ENCODE measurements at regions not wholly inside any gene's neighbourhood (a gene's known extent, or its start where the extent isn't known, plus 50 kb on each side); places are given as distances from the start of the nearest gene placed in this dataset.

GRCh38 chr9:19732441-19732951, 56.3 kb downstream of the SLC24A2 start:
- DNase-seq (ENCODE audit: low spot score in 2 of 2) = no peak
- no peak for ATAC-seq
- Mint-ChIP-seq H3K36me3 (no peaks in the 10 kb centered on the region), H3K9me3 (no peaks in the 10 kb centered on the region), H3K27ac (no peak overlapping the region)

DNA sequence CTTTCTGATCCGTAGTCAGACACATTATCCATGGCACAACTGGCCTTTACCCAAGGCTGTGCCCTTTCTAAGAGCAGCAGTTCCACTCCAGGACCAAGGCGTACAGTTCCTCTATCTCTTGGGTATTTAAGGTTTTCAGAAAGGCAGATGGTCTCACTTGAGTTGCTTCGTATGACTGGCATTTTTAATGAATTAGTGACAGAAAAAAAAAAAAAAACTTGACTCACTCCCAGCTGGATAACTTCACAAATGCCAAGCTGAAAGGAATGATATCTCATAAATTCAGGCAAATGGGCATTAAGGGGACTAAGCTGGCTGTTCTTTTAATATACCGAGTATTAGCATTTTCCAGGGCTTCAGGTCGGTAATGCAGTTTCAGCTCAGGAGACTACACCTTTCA, 60.7 kb downstream of the SLC24A2 start:
- H3K27ac Mint-ChIP-seq = no peak overlapping the region
- ATAC-seq (no peak), DNase-seq (ENCODE audit: low spot score in 2 of 2) (no peak)
- H3K9me3 Mint-ChIP-seq = no peaks in the 10 kb centered on the region
- no peaks in the 10 kb centered on the region for H3K36me3 Mint-ChIP-seq

- H3K36me3 Mint-ChIP-seq = no peaks in the 10 kb centered on the region
- ATAC-seq (no peak), DNase-seq (ENCODE audit: low spot score in 2 of 2) (no peak)
- no peaks in the 10 kb centered on the region for H3K9me3 Mint-ChIP-seq
- no peak overlapping the region for H3K27ac Mint-ChIP-seq
These were observed 62.9 kb downstream of the SLC24A2 start for GRCh38 chr9:19725970-19726369.

DNA sequence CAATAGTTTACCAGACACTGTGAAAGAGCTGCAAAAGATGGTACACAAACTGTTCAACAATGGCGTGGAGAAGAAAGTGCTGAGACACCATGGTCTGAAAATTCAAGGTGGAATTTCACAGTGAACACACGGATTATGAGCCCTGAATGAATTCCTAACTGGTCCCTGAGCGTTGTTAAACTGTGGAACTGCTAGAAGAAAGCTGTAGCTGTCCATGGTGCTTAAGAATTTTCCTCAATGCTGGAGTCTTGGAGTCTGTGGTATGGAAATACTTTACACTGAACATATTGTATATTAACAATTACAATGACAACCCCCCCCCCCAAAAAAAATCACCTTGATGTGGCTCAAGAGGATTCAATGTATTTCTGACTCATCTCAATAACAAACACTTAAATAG, 68.5 kb downstream of the SLC24A2 start:
- no peak overlapping the region for H3K27ac Mint-ChIP-seq
- no peaks in the 10 kb centered on the region for H3K36me3 Mint-ChIP-seq
- DNase-seq (ENCODE audit: low spot score in 2 of 2) (no peak), ATAC-seq (no peak)
- no peaks in the 10 kb centered on the region for H3K9me3 Mint-ChIP-seq

- DNase-seq (ENCODE audit: low spot score in 2 of 2) = no peak
- Mint-ChIP-seq H3K9me3 (no peaks in the 10 kb centered on the region), H3K27ac (no peak overlapping the region), H3K36me3 (no peaks in the 10 kb centered on the region)
- no peak for ATAC-seq
These were observed 85.1 kb downstream of the SLC24A2 start for GRCh38 chr9:19703702-19704101.

- H3K36me3 Mint-ChIP-seq = no peaks in the 10 kb centered on the region
- H3K27ac Mint-ChIP-seq = no peak overlapping the region
- no peak for ATAC-seq
- no peak for DNase-seq (ENCODE audit: low spot score in 2 of 2)
- no peaks in the 10 kb centered on the region for H3K9me3 Mint-ChIP-seq
These were observed 86.8 kb downstream of the SLC24A2 start for GRCh38 chr9:19701991-19702390.

GRCh38 chr9:19701274-19701673, 87.6 kb downstream of the SLC24A2 start:
- H3K27ac Mint-ChIP-seq = no peak overlapping the region
- no peaks in the 10 kb centered on the region for H3K9me3 Mint-ChIP-seq
- ATAC-seq (no peak), DNase-seq (ENCODE audit: low spot score in 2 of 2) (no peak)
- no peaks in the 10 kb centered on the region for H3K36me3 Mint-ChIP-seq

- DNase-seq (ENCODE audit: low spot score in 2 of 2) = no peak
- Mint-ChIP-seq H3K9me3 (no peaks in the 10 kb centered on the region), H3K27ac (no peak overlapping the region), H3K36me3 (no peaks in the 10 kb centered on the region)
- no peak for ATAC-seq
These were observed 88.1 kb downstream of the SLC24A2 start for GRCh38 chr9:19700699-19701098.

DNA sequence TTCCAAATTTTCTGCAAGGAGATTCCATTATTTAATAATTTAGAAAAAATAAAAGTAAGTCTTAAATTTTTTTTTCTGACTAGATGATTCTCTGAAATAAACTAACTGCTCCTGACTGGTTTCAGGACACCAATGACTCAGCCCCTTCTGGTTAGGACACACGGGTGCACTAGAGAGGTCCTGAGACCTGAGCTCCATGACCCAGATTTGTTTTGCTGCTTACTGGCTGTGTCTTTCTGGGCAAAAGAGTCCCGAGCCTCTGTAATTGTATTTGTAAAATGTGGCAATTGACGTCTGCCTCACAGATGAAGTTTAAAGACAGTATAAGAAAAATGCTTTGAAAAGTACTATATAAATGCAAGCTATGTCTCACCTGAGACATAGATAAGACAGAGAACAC, 89.1 kb downstream of the SLC24A2 start:
- Mint-ChIP-seq H3K27ac (no peak overlapping the region), H3K36me3 (no peaks in the 10 kb centered on the region), H3K9me3 (no peaks in the 10 kb centered on the region)
- DNase-seq (ENCODE audit: low spot score in 2 of 2) = no peak
- no peak for ATAC-seq

GRCh38 chr9:19698960-19699359, 89.9 kb downstream of the SLC24A2 start:
- Mint-ChIP-seq H3K36me3 (no peaks in the 10 kb centered on the region), H3K9me3 (no peaks in the 10 kb centered on the region), H3K27ac (no peak overlapping the region)
- DNase-seq (ENCODE audit: low spot score in 2 of 2) = no peak
- ATAC-seq = no peak

GRCh38 chr9:19694601-19695000, 94.2 kb downstream of the SLC24A2 start:
- Mint-ChIP-seq H3K9me3 (no peaks in the 10 kb centered on the region), H3K27ac (no peak overlapping the region), H3K36me3 (no peaks in the 10 kb centered on the region)
- ATAC-seq (no peak), DNase-seq (ENCODE audit: low spot score in 2 of 2) (no peak)

DNA sequence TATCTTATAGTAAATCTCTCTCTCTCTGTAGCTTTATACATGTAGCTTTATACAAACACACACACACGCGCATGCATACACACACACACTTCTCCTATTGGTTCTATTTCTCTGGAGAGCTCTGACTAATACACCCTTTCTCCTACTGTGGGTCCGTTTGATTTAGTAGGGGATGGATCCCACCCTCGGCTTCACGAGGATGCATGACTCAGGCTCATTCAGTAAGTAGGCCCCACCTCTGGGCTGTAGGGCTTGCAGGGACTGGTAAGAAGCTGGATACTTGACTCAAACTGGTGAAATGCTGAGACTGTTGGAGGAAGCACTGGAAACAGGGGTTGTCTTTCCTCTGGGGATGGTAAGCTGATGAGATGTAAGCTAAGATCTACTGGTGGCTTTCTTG, 98.7 kb downstream of the SLC24A2 start:
- peaks cover 7 to 15% of the 10 kb centered on the region in 2 donors for H3K9me3 Mint-ChIP-seq
- H3K27ac Mint-ChIP-seq = no peak overlapping the region
- DNase-seq (ENCODE audit: low spot score in 2 of 2) = no peak
- no peak for ATAC-seq
- peaks cover 5 to 6% of the 10 kb centered on the region in 2 donors for H3K36me3 Mint-ChIP-seq

- DNase-seq (ENCODE audit: low spot score in 2 of 2) = no peak
- H3K27ac Mint-ChIP-seq = no peak overlapping the region
- peaks cover 5 to 6% of the 10 kb centered on the region in 2 donors for H3K36me3 Mint-ChIP-seq
- peaks cover 13 to 15% of the 10 kb centered on the region in 2 donors for H3K9me3 Mint-ChIP-seq
- ATAC-seq = no peak
These were observed 99.3 kb downstream of the SLC24A2 start for GRCh38 chr9:19689328-19690101.

DNA sequence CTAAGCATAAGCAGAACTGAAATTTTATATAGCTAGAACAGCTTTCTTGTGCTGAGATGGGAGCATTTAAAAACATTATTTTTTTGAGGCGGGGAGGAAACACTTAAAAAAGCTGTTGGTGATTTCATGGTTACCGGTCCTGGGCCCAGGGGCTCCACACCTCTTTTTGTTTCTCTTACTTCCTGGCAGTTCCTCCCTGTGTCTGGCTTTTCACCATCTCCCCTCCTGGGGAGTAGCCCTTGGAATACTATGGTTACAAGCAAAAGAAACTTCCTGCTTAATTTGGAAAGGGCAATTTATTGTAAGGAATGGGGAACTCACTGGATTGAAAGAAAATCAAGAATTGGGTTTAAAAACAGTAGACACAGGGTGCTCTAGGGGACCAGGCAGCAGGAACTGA, 105.1 kb downstream of the SLC24A2 start:
- Mint-ChIP-seq H3K36me3 (peaks cover 5 to 6% of the 10 kb centered on the region in 2 donors), H3K9me3 (peaks cover 17 to 22% of the 10 kb centered on the region in 2 donors), H3K27ac (no peak overlapping the region)
- ATAC-seq = no peak
- DNase-seq (ENCODE audit: low spot score in 2 of 2) = no peak

- no peak overlapping the region for H3K27ac Mint-ChIP-seq
- peaks cover 17 to 19% of the 10 kb centered on the region in 2 donors for H3K9me3 Mint-ChIP-seq
- ATAC-seq = no peak
- DNase-seq (ENCODE audit: low spot score in 2 of 2) = no peak
- peaks cover 5 to 6% of the 10 kb centered on the region in 2 donors for H3K36me3 Mint-ChIP-seq
These were observed 106.4 kb downstream of the SLC24A2 start for GRCh38 chr9:19682397-19682796.

- Mint-ChIP-seq H3K9me3 (peaks cover 14 to 18% of the 10 kb centered on the region in 2 donors), H3K36me3 (peaks cover 5 to 6% of the 10 kb centered on the region in 2 donors), H3K27ac (no peak overlapping the region)
- DNase-seq (ENCODE audit: low spot score in 2 of 2) (no peak), ATAC-seq (no peak)
These were observed 107.0 kb downstream of the SLC24A2 start for GRCh38 chr9:19681846-19682245.

DNA sequence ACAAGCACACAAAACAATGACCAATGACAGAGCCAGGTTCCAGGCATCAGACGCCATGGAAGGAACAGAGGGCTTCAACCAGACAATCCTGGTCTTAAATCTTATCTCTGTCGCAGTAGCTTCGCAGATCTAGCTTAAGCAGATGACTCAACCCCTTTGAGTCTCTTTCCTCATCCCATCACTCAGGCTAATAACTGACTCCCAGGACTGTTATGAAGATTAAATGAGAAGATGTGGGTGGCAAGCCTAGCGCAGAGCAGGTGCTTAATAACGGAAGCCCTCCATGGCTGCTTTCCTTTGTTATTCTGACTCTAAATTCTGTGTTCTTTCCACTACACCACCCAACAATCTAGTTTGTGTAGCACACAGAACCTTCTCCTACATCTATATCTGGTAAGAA, 110.9 kb downstream of the SLC24A2 start:
- Mint-ChIP-seq H3K9me3 (peaks cover 4 to 10% of the 10 kb centered on the region in 2 donors), H3K27ac (no peak overlapping the region), H3K36me3 (peaks cover 0 to 6% of the 10 kb centered on the region in 2 donors)
- DNase-seq (ENCODE audit: low spot score in 2 of 2) = no peak
- ATAC-seq = no peak

- Mint-ChIP-seq H3K27ac (peak overlapping the region in 1 of 2 donors; percentile 39), H3K36me3 (peaks cover 0 to 6% of the 10 kb centered on the region in 2 donors), H3K9me3 (peaks cover 4 to 10% of the 10 kb centered on the region in 2 donors)
- DNase-seq (ENCODE audit: low spot score in 2 of 2) (no peak), ATAC-seq (no peak)
These were observed 113.3 kb downstream of the SLC24A2 start for GRCh38 chr9:19675492-19675891.
